GM12878 (cell line): ENCODE measurements at regions not wholly inside any gene's neighbourhood (a gene's known extent, or its start where the extent isn't known, plus 50 kb on each side); places are given as distances from the start of the nearest gene placed in this dataset.

Source experiments
- ATAC-seq: fragments of 200-7000 bp; cut with Tn5 transposase; 3 replicates; pipeline ENCODE4 v1.9.1; 2020; ENCODE audit warnings: mild to moderate bottlenecking, moderate library complexity
- BruUV-seq: library from RNA; stranded (reverse); fragments of 400-500 nt; replicated peaks from 2 replicates; lab custom pipeline; 2021; lab: Mats Ljungman, UMichigan
- CTCF ChIA-PET: fragments of 300-600 bp; sonication (Branson Sonifier 250); formaldehyde crosslinking; extraction: SDS; loops from one replicate; lab custom pipeline; 2021; ENCODE audit warnings: inconsistent platforms; lab: Yijun Ruan, JAX
- POLR2A ChIA-PET: fragments of 350-600 bp; formaldehyde crosslinking; extraction: SDS; loops from one replicate; lab custom pipeline; 2021; ENCODE audit warnings: inconsistent platforms; lab: Charles Lee
- RAD21 ChIA-PET: fragments of 300-600 bp; sonication (Branson Sonifier 250); formaldehyde crosslinking; loops from one replicate; lab custom pipeline; 2023; ENCODE audit warnings: antibody characterized with exemption; ENCODE audit not compliant: unreplicated experiment; lab: Charles Lee
- SMC1A ChIA-PET: fragments of 300-600 bp; sonication (Branson Sonifier 250); formaldehyde crosslinking; loops from one replicate; lab custom pipeline; 2023; ENCODE audit not compliant: unreplicated experiment, uncharacterized antibody; lab: Charles Lee
- DNase-seq: peaks from one replicate; pipeline ENCODE4 v3.0.0-alpha.2; 2011; ENCODE audit warnings: low read depth, low spot score
- FAIRE-seq: peaks from 3 replicates; lab custom pipeline; 2011; peaks lifted over from hg19 to GRCh38; lab: Jason Lieb, UNC
- H2AFZ ChIP-seq: 2 replicates; pipeline ENCODE4 v1.6.0; 2011; ENCODE audit warnings: low read depth, low read length, control low read depth; ENCODE audit not compliant: control insufficient read depth
- H3K27ac ChIP-seq: 2 replicates; pipeline ENCODE4 v1.5.1; 2011; ENCODE audit warnings: control low read depth; ENCODE audit not compliant: control insufficient read depth, insufficient read depth
- H3K27me3 ChIP-seq, 2 experiments: replicated peaks in 1 of 2; 2 replicates each; pipeline versions ENCODE4 v1.6.0 to v1.6.1; 2011; ENCODE audit warnings: low read length in 1 of 2; ENCODE audit not compliant: control insufficient read depth in 2 of 2, insufficient read depth in 2 of 2
- H3K36me3 ChIP-seq, 2 experiments: 2 replicates each; pipeline ENCODE4 v1.5.1; 2011; ENCODE audit warnings: low read length in 1 of 2; ENCODE audit not compliant: control insufficient read depth in 2 of 2, insufficient read depth in 2 of 2
- H3K4me1 ChIP-seq: 2 replicates; pipeline ENCODE4 v1.6.1; 2011; ENCODE audit warnings: mild to moderate bottlenecking, low read length, moderate library complexity, mixed read lengths; ENCODE audit not compliant: control insufficient read depth, insufficient read depth
- H3K4me2 ChIP-seq: 2 replicates; pipeline ENCODE4 v1.6.0; 2011; ENCODE audit warnings: control low read depth; ENCODE audit not compliant: control insufficient read depth, insufficient read depth
- H3K4me3 ChIP-seq: fragments of 200-600 bp; sonication (generic); 2 replicates; pipeline ENCODE4 v1.5.1; 2016
- H3K79me2 ChIP-seq: 2 replicates; pipeline ENCODE4 v1.6.0; 2011; ENCODE audit warnings: low read length; ENCODE audit not compliant: control insufficient read depth, insufficient read depth
- H3K9ac ChIP-seq: 2 replicates; pipeline ENCODE4 v1.8.0; 2011; ENCODE audit warnings: low read length, control low read depth, mixed read lengths; ENCODE audit not compliant: control insufficient read depth, insufficient read depth
- H3K9me3 ChIP-seq: replicated peaks from 3 replicates; pipeline ENCODE4 v1.5.1; 2011; ENCODE audit warnings: mild to moderate bottlenecking, low read length; ENCODE audit not compliant: control insufficient read depth, insufficient read depth
- H4K20me1 ChIP-seq: 2 replicates; pipeline ENCODE4 v1.6.0; 2011; ENCODE audit not compliant: control insufficient read depth, insufficient read depth
- BACH1 ChIP-seq: fragments of 450-650 bp; IDR thresholded peaks from 2 replicates; pipeline ENCODE4 v1.6.1; 2017; ENCODE audit warnings: mild to moderate bottlenecking, borderline replicate concordance
- ESRRA ChIP-seq: IDR thresholded peaks from 2 replicates; pipeline ENCODE4 v1.6.1; 2012; ENCODE audit warnings: mild to moderate bottlenecking, low read length, improper control_type of control experiment
- EZH2 ChIP-seq: IDR thresholded peaks from 2 replicates; pipeline ENCODE4 v1.6.1; 2012; ENCODE audit warnings: low read depth, mild to moderate bottlenecking, control low read depth, inconsistent platforms, low read length, borderline replicate concordance; ENCODE audit not compliant: control insufficient read depth
- MTA2 ChIP-seq: fragments of 450-650 bp; IDR thresholded peaks from 2 replicates; pipeline ENCODE4 v1.6.1; 2016; ENCODE audit warnings: low read depth, mild to moderate bottlenecking, moderate library complexity
- NR2C1 ChIP-seq: fragments of 450-650 bp; IDR thresholded peaks from 2 replicates; pipeline ENCODE4 v1.6.1; 2017; ENCODE audit warnings: antibody characterized with exemption, mild to moderate bottlenecking, moderate library complexity
- PAX5 ChIP-seq: IDR thresholded peaks from 2 replicates; pipeline ENCODE4 v1.6.1; 2011; ENCODE audit warnings: low read depth, low read length, borderline replicate concordance
- RAD51 ChIP-seq: fragments of 450-650 bp; IDR thresholded peaks from 2 replicates; pipeline ENCODE4 v1.6.1; 2016; ENCODE audit warnings: moderate library complexity, mild to moderate bottlenecking, inconsistent platforms
- RFX5 ChIP-seq: IDR thresholded peaks from 2 replicates; pipeline ENCODE4 v1.6.1; 2011; ENCODE audit warnings: low read depth, low read length, improper control_type of control experiment
- SIN3A ChIP-seq: IDR thresholded peaks from 2 replicates; pipeline ENCODE4 v1.6.1; 2012; ENCODE audit warnings: low read depth, low read length, improper control_type of control experiment
- SMC3 ChIP-seq: IDR thresholded peaks from 2 replicates; pipeline ENCODE4 v1.6.1; 2011; ENCODE audit warnings: low read length, improper control_type of control experiment, borderline replicate concordance
- TBL1XR1 ChIP-seq: IDR thresholded peaks from 2 replicates; pipeline ENCODE4 v1.6.1; 2012; ENCODE audit warnings: low read depth, low read length, improper control_type of control experiment
- ZNF217 ChIP-seq: fragments of 450-650 bp; IDR thresholded peaks from 2 replicates; pipeline ENCODE4 v1.6.1; 2017; ENCODE audit warnings: antibody characterized with exemption, mild to moderate bottlenecking
- ZNF384 ChIP-seq: IDR thresholded peaks from 2 replicates; pipeline ENCODE4 v1.6.1; 2012; ENCODE audit warnings: low read depth, mild to moderate bottlenecking, low read length, improper control_type of control experiment, borderline replicate concordance
- WGBS: methylation state at CpG from one replicate; pipeline ENCODE4 v1.1.6; 2016; ENCODE audit warnings: low lambda C conversion rate; ENCODE audit not compliant: insufficient replicate concordance, insufficient coverage; ENCODE audit errors: missing lambda C conversion rate; 5-methylcytosine and 5-hydroxymethylcytosine counted together
- in situ Hi-C: fragments of 300-500 bp; cut with MboI; formaldehyde crosslinking; loops from 9 replicates; pipeline ENCODE4 v1.14.3; 2018; ENCODE audit warnings: mixed read lengths
- intact Hi-C: fragments of 100-400 bp; cut with micrococcal nuclease; formaldehyde crosslinking; loops from one replicate; pipeline ENCODE4 v1.14.2; 2022; ENCODE audit not compliant: unreplicated experiment
- TF ChIP-seq, protein P1 (sequence below): IDR thresholded peaks from 2 replicates; pipeline ENCODE4 v1.6.1; 2012; ENCODE audit warnings: low read depth, low read length, improper control_type of control experiment
- TF ChIP-seq, protein P2 (sequence below): fragments of 450-650 bp; IDR thresholded peaks from 2 replicates; pipeline ENCODE4 v1.6.1; 2016; ENCODE audit warnings: mild to moderate bottlenecking, moderate library complexity, borderline replicate concordance

DNA sequence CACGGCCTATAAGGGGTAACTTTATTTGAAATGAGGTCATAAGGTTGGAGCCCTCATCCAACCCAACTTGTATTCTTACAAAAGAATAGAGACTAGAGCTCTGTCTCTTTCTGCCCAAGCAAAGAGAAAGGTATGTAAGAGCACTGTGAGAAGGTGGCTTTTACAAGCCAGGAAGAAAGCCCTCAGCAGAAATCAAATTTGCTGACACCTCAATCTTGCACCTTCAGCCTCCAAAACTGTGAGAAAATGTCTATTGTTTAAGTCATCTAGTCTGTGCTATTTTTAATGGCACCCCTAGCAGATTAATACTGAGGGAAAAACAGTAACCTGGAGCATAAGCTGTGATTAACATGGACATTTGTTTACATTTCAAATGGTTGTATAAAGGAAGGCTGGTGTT, 860.7 kb downstream of the PCDH7 start:
- ChIA-PET CTCF (no interaction called here), SMC1A (no interaction called here), RAD21 (no interaction called here), POLR2A (no interaction called here)
- Histone ChIP-seq H3K36me3 (no peaks in the 10 kb centered on the region), H3K4me3 (no peak overlapping the region), H3K9ac (no peak overlapping the region), H3K79me2 (no peaks in the 10 kb centered on the region), H3K4me1 (no peaks in the 10 kb centered on the region), H3K9me3 (no peaks in the 10 kb centered on the region), H3K27ac (no peak overlapping the region), H3K27me3 (no peaks in the 10 kb centered on the region), H4K20me1 (no peaks in the 10 kb centered on the region), H3K4me2 (no peak overlapping the region), H2AFZ (no peak overlapping the region)
- 0% methylated on average over 1 of the region's 1 CpG for WGBS
- in situ Hi-C loops, result no loop called here
- ATAC-seq (no peak), FAIRE-seq (no peak), DNase-seq (no peak)
- no TSS peak for BruUV-seq
- TF ChIP-seq BACH1 (no peak), ZNF384 (no peak), SMC3 (no peak), SIN3A (no peak), TBL1XR1 (no peak), PAX5 (no peak), ESRRA (no peak), RAD51 (no peak), EZH2 (no peak), RFX5 (no peak), MTA2 (no peak), NR2C1 (no peak), ZNF217 (no peak)
- TF ChIP-seq, protein P1, sequence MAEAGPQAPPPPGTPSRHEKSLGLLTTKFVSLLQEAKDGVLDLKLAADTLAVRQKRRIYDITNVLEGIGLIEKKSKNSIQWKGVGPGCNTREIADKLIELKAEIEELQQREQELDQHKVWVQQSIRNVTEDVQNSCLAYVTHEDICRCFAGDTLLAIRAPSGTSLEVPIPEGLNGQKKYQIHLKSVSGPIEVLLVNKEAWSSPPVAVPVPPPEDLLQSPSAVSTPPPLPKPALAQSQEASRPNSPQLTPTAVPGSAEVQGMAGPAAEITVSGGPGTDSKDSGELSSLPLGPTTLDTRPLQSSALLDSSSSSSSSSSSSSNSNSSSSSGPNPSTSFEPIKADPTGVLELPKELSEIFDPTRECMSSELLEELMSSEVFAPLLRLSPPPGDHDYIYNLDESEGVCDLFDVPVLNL, result no peak
- TF ChIP-seq, protein P2, sequence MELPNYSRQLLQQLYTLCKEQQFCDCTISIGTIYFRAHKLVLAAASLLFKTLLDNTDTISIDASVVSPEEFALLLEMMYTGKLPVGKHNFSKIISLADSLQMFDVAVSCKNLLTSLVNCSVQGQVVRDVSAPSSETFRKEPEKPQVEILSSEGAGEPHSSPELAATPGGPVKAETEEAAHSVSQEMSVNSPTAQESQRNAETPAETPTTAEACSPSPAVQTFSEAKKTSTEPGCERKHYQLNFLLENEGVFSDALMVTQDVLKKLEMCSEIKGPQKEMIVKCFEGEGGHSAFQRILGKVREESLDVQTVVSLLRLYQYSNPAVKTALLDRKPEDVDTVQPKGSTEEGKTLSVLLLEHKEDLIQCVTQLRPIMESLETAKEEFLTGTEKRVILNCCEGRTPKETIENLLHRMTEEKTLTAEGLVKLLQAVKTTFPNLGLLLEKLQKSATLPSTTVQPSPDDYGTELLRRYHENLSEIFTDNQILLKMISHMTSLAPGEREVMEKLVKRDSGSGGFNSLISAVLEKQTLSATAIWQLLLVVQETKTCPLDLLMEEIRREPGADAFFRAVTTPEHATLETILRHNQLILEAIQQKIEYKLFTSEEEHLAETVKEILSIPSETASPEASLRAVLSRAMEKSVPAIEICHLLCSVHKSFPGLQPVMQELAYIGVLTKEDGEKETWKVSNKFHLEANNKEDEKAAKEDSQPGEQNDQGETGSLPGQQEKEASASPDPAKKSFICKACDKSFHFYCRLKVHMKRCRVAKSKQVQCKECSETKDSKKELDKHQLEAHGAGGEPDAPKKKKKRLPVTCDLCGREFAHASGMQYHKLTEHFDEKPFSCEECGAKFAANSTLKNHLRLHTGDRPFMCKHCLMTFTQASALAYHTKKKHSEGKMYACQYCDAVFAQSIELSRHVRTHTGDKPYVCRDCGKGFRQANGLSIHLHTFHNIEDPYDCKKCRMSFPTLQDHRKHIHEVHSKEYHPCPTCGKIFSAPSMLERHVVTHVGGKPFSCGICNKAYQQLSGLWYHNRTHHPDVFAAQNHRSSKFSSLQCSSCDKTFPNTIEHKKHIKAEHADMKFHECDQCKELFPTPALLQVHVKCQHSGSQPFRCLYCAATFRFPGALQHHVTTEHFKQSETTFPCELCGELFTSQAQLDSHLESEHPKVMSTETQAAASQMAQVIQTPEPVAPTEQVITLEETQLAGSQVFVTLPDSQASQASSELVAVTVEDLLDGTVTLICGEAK, result no peak
- intact Hi-C loops, result no loop called here
